Endometrium (tissue), 2 donors: ENCODE measurements at regions not wholly inside any gene's neighbourhood (a gene's known extent, or its start where the extent isn't known, plus 50 kb on each side); places are given as distances from the start of the nearest gene placed in this dataset.
A peak's percentile ranks its signal among the peaks of the same experiment; 100 is the strongest.
"Not testable (repeated sequence)": the region's sequence is repeated elsewhere in the genome, so short reads cannot be mapped to it uniquely, and the experiment has no call there.

Source experiments
- FAIRE-seq: peaks from 2 replicates; lab custom pipeline; 2012; peaks lifted over from hg19 to GRCh38; lab: Jason Lieb, UNC
- donor health status: control.
- donor health status: control.

GRCh38 chr2:181737302-181737701 lies 57.0 kb upstream of the NEUROD1 start:
- not testable (repeated sequence) for FAIRE-seq

- FAIRE-seq, result no peak
Measured at GRCh38 chr2:181738074-181738473, 57.8 kb upstream of the NEUROD1 start.

- no peak for FAIRE-seq
Measured at GRCh38 chr2:181738563-181738962, 58.2 kb upstream of the NEUROD1 start.

GRCh38 chr2:181741756-181742155 lies 61.4 kb upstream of the NEUROD1 start:
- FAIRE-seq, result no peak

GRCh38 chr2:181742361-181742760 lies 62.0 kb upstream of the NEUROD1 start:
- FAIRE-seq, result no peak

- peak; percentile 92 for FAIRE-seq
Measured at GRCh38 chr2:181742922-181743722, 62.8 kb upstream of the NEUROD1 start.

- FAIRE-seq, result no peak
Measured at GRCh38 chr2:181743723-181744031, 63.4 kb upstream of the NEUROD1 start.

GRCh38 chr2:181745796-181746540 lies 65.7 kb upstream of the NEUROD1 start:
- no peak for FAIRE-seq

GRCh38 chr2:181746844-181747243 lies 66.5 kb upstream of the NEUROD1 start:
- no peak for FAIRE-seq

- FAIRE-seq, result no peak
Measured at GRCh38 chr2:181750305-181750704, 70.0 kb upstream of the NEUROD1 start.

- FAIRE-seq, result no peak
Measured at GRCh38 chr2:181751266-181752030, 71.1 kb upstream of the NEUROD1 start.

GRCh38 chr2:181752301-181752700 lies 72.0 kb upstream of the NEUROD1 start:
- no peak for FAIRE-seq

- no peak for FAIRE-seq
Measured at GRCh38 chr2:181753686-181754085, 73.4 kb upstream of the NEUROD1 start.

GRCh38 chr2:181754105-181754504 lies 73.8 kb upstream of the NEUROD1 start:
- no peak for FAIRE-seq

GRCh38 chr2:181755181-181755580 lies 74.9 kb upstream of the NEUROD1 start:
- no peak for FAIRE-seq

- no peak for FAIRE-seq
Measured at GRCh38 chr2:181760521-181760920, 80.2 kb upstream of the NEUROD1 start.

- FAIRE-seq, result no peak
Measured at GRCh38 chr2:181761175-181761574, 80.9 kb upstream of the NEUROD1 start.

- FAIRE-seq, result no peak
Measured at GRCh38 chr2:181762000-181762399, 81.7 kb upstream of the NEUROD1 start.

- FAIRE-seq, result no peak
Measured at GRCh38 chr2:181762848-181763247, 82.5 kb upstream of the NEUROD1 start.

- no peak for FAIRE-seq
Measured at GRCh38 chr2:181763423-181763822, 83.1 kb upstream of the NEUROD1 start.

GRCh38 chr2:181764095-181764963 lies 84.0 kb upstream of the NEUROD1 start:
- no peak for FAIRE-seq

GRCh38 chr2:181766129-181766528 lies 85.8 kb upstream of the NEUROD1 start:
- FAIRE-seq, result no peak
